ENCODE measurements at regions not wholly inside any gene's neighbourhood (a gene's known extent, or its start where the extent isn't known, plus 50 kb on each side); places are given as distances from the start of the nearest gene placed in this dataset.

DNA sequence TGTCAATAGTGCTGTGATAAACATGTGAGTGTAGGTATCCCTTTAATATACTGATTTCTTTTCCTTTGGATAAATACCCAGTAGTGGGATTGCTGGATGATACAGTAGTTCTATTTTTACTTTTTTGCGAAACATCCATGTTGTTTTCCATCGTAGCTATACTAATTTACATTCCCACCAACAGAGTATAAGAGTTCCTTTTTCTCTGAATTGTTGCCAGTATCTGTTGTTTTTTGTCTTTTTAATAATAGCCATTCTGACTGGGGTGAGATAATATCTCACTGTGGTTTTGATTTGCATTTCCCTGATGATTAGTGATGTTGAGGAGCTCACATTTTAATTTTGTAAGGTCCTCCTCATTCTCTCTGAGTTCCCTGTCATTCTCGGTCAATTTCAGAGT, 71.1 kb upstream of the NFIL3 start:
- no peak for TF ChIP-seq CTCF (IDR thresholded peaks at IDR 0.05)
- TF ChIP-seq POLR2A (IDR thresholded peaks at IDR 0.05), result no peak

Data from sigmoid colon (tissue), 3 donors.